GM21723 (cell line): ENCODE measurements at regions not wholly inside any gene's neighbourhood (a gene's known extent, or its start where the extent isn't known, plus 50 kb on each side); places are given as distances from the start of the nearest gene placed in this dataset.
A peak's percentile ranks its signal among the peaks of the same experiment; 100 is the strongest.
"Not testable (repeated sequence)": the region's sequence is repeated elsewhere in the genome, so short reads cannot be mapped to it uniquely, and the experiment has no call there.

Source experiments
- ATAC-seq: cut with Tn5 transposase; IDR thresholded peaks from one replicate; pipeline ENCODE4 v1.9.1; 2021; ENCODE audit warnings: mild to moderate bottlenecking, moderate library complexity; ENCODE audit not compliant: unreplicated experiment

DNA sequence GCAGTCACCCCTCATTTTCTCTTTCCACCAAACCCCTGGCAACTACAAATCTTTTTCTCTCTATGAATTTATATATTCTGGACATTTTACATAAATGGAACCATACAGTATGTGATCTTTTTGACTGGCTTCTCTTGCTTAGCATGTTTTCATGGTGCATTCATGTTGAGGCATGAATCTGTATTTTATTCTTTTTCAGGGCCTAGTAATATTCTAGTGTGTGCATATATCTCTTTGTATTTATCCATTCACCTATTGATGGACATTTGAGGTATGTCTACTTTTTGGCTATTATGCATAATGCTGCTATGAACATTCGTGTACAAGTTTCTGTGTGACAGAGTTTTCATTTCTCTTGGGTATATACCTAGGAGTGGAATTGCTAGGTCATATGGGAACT is 78.2 kb downstream of the HACD1 start:
- no peak for ATAC-seq

- ATAC-seq: no peak
Observed at GRCh38 chr10:17537281-17537680, 79.9 kb downstream of the HACD1 start.

- no peak for ATAC-seq
Observed at GRCh38 chr10:17536221-17536620, 81.0 kb downstream of the HACD1 start.

DNA sequence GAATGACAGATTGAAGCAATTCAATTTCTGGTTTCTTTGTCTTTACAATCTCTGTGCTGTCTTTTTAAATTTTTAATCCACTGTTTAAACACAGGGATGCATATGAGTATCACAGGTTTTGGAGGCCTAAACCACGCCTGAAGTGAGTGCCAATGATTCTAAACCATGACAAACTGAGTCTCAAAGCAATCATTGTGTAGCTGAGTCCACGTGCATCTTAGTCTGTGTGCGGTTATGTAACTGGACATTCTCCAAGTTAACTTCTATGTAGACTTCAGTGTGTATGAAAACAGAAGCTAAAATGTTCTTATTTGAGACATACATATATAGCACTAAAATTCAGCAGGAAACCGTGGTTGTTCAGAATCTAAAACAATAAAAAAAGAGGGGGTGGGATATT is 79.3 kb upstream of the ST8SIA6 start:
- no peak for ATAC-seq

DNA sequence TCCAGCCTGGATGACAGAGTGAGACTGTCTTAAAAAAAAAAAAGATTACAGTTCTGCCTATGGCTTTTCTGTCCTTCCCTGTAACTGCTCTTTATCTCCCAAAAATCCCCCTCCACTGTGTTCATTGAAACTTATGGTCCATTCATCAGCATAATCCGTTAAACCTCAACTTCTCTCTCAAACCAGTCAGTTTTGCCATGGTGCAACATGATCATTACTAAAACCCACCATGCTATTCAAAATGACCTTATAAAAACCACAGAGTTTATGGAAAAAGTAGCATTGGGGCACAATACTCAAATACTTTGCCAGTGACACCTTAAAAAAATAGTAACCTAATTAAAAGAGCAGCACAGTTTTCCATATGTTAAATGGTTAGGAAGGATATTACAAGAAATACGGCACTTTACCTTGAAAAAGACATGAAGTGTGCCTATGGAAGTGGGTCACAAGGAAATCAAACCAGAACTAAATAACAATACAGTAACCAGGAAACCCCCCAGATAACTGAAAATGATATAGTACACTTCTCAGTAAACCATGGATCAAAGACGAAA is 74.0 kb upstream of the ST8SIA6 start:
- no peak for ATAC-seq

GRCh38 chr10:17527514-17528146 is 73.2 kb upstream of the ST8SIA6 start:
- ATAC-seq: no peak

- ATAC-seq: not testable (repeated sequence)
Observed at GRCh38 chr10:17526571-17526970, 72.2 kb upstream of the ST8SIA6 start.

DNA sequence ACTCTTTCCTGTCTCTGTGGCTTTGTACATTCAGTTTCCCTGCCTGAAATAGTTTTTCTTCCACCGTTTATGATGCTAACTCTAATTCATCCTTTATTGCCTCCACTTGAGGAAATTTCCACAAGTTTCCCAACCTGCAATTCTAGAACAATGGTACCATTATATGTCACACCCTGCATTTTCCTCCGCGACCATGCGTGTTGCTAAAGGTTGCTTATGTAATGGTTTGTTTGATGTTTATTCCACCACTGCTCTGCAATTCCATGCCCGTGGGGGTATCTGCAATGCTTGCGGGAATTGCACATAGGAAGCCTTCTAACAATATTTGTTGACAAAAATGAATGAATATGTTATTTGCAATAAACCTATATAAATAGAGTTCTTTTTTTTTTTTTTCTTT is 69.5 kb upstream of the ST8SIA6 start:
- no peak for ATAC-seq

DNA sequence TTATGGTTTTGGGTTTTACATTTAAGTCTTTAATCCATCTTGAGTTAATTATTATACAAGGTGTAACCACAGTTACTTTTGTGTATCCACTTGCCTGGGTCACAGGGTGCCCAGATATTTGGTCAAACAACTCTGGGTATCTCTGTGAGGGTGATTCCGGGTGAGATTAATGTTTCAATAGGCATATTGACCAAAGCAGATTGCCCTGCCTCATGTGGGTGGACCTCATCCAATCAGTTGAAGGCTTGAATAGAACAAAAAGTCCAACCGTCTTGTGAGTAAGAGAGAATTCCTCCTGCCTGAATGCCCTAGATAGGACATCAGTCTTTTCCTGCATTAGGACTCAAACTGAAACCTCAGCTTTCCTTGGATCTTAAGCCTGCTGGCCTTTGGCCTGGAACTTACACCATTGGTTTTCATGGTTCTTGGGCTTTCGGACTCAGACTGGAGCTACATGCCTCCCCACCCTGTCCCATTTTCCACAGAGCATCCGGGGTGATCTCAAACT is 68.9 kb upstream of the ST8SIA6 start:
- ATAC-seq: no peak

DNA sequence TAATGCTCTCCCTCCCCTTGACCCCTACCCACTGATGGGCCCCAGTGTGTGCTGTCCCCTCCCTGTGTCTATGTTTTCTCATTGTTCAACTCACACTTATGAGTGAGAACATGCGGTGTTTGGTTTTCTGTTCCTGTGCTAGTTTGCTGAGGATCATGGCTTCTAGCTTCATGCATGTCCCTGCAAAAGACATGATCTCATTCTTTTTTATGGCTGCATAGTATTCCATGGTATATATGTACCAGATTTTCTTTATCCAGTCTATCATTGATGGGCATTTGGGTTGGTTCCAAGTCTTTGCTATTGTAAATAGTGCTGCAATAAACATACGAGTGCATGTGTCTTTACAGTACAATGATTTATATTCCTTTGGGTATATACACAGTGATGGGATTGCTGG is 67.9 kb upstream of the ST8SIA6 start:
- not testable (repeated sequence) for ATAC-seq

- ATAC-seq: no peak
Observed at GRCh38 chr10:17519457-17519856, 65.1 kb upstream of the ST8SIA6 start.

DNA sequence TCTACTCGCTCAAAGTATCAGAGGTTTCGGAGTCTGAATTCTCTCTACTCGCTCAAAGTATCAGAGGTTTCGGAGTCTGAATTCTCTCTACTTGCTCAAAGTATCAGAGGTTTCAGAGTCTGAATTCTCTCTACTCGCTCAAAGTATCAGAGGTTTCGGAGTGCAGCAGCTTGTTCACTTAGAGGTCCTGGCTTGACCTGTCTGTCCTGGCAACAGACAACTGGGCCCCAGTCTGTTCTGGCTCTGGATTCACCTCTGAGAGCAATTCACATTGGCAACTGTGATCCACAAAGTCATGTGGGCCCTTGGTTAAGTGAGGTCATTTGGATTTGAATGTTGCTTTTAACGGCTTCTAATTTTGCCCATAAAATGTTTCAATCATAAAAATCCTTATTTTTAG is 63.9 kb upstream of the ST8SIA6 start:
- no peak for ATAC-seq

DNA sequence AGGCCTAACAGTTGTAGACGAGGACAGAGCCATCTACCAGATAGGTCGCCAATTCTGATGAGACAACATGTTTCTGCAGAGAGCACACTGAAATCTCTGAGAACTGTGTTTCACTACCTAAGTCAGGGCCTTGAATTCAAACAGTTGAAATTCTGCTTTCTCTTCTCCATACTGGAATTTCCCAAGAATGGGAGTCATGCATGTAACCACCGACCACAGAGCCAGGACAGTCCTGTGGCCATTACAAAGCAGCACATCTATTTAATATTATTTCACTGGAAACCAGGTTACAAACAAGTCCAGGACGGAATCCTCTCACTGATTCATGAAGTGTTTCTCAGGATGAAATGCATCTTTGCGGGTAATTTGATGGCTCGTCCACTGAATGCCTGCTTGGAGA is 62.0 kb upstream of the ST8SIA6 start:
- no peak for ATAC-seq

GRCh38 chr10:17512341-17513001 is 58.1 kb upstream of the ST8SIA6 start:
- ATAC-seq: no peak

GRCh38 chr10:17510242-17510908 is 56.0 kb upstream of the ST8SIA6 start:
- ATAC-seq: peak; percentile 77

- no peak for ATAC-seq
Observed at GRCh38 chr10:17507538-17507937, 53.1 kb upstream of the ST8SIA6 start.

GRCh38 chr10:17506856-17507471 is 52.6 kb upstream of the ST8SIA6 start:
- ATAC-seq: no peak

- ATAC-seq: no peak
Observed at GRCh38 chr10:17506390-17506789, 52.0 kb upstream of the ST8SIA6 start.

DNA sequence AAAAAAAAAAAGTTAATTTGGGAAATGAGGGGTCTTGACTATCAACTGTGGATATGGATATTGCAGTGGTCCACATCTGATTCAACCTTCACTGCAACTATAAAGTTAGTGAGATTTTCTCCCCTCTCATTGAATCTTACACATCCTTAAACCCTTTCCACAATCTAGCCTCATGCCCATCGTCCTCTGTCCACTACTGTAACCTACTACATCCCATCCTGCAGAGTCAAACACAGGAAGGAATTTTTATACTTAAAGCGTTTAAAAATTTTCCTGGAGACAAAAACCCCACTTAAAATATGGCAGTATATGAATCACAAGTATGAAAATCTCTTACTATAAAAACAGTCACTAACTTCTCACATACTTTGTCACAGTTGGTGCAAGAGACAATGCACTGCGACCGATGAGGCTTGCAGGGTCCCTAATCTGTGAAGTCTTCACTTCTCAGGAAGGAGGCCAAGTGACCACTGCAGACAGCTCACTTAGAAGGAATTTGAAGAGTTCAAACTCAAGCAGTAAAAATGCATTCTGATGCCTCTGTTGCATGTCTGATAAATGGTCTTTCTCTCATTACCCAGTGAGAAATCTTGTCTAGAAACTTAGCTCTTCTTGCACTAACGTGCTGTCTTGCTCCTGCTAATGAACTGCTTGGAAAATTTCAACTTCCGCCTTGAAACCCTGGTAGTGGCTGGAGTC is 50.3 kb upstream of the ST8SIA6 start:
- no peak for ATAC-seq
